Ovary (tissue), 7 donors: ENCODE measurements at regions not wholly inside any gene's neighbourhood (a gene's known extent, or its start where the extent isn't known, plus 50 kb on each side); places are given as distances from the start of the nearest gene placed in this dataset.

Experiments
- DNase-seq, 5 donors: peaks; one replicate each; pipeline ENCODE4 v3.0.0-alpha.2; 2019 to 2020
- H3K27ac ChIP-seq, 2 donors: fragments of 200-600 bp; one replicate each; pipeline versions ENCODE4 v1.5.1 to v1.8.0; 2019 to 2022
- H3K27me3 ChIP-seq: fragments of 200-600 bp; one replicate; pipeline ENCODE4 v1.8.0; 2022
- H3K36me3 ChIP-seq: fragments of 200-600 bp; sonication (generic); one replicate; pipeline ENCODE4 v1.5.1; 2019
- H3K4me1 ChIP-seq: one replicate; pipeline ENCODE4 v1.8.1; 2013; ENCODE audit warnings: mild to moderate bottlenecking, moderate library complexity; ENCODE audit not compliant: insufficient read depth
- H3K4me3 ChIP-seq: fragments of 200-600 bp; sonication (generic); one replicate; pipeline ENCODE4 v1.5.1; 2017
- H3K9me3 ChIP-seq, 2 donors: fragments of 200-600 bp in 1 of 2; sonication (generic) in 1 of 2; one replicate each; pipeline versions ENCODE4 v1.5.1 to v1.8.1; 2013 to 2019; ENCODE audit warnings: mild to moderate bottlenecking in 1 of 2, moderate library complexity in 1 of 2
- EP300 ChIP-seq: sonication (generic); formaldehyde crosslinking; IDR thresholded peaks from one replicate; pipeline ENCODE4 v1.6.1; 2017; ENCODE audit warnings: antibody characterized with exemption
- POLR2A ChIP-seq: fragments of 450-650 bp; IDR thresholded peaks from one replicate; pipeline ENCODE4 v1.6.1; 2017; ENCODE audit warnings: antibody characterized with exemption, mild to moderate bottlenecking, moderate library complexity
- WGBS, 3 donors: extraction: QIAGEN DNeasy Blood & Tissue Kit in 1 of 3; methylation state at CpG; one replicate each; pipeline versions ENCODE4 v1.1.5 to v1.1.7; 2013 to 2017; 5-methylcytosine and 5-hydroxymethylcytosine counted together
- intact Hi-C, 4 donors: fragments of 100-400 bp; cut with DNase I; formaldehyde crosslinking; loops; one replicate each; pipeline versions ENCODE4 v1.11.0 to v1.15.1; 2022 to 2023
- TF ChIP-seq, protein P1 (sequence below), 3 donors: fragments of 450-650 bp in 2 of 3; fragments of 200-600 bp in 1 of 3; IDR thresholded peaks; one replicate each; pipeline versions ENCODE4 v1.5.1 to v1.8.0; 2016 to 2022; ENCODE audit warnings: antibody characterized with exemption in 3 of 3, mild to moderate bottlenecking in 1 of 3
- donor health status: DM: no; HTN: no; CAD: no; lungs with moderate emphysema.
- donor health status: DM: no; HTN: no; CAD: no.
- donor health status: Bipolar disorder and iron deficiency.
- donor health status: DM: no; HTN: no; CAD: no.
- donor health status: DM: yes; HTN: yes; CAD: no.

DNA sequence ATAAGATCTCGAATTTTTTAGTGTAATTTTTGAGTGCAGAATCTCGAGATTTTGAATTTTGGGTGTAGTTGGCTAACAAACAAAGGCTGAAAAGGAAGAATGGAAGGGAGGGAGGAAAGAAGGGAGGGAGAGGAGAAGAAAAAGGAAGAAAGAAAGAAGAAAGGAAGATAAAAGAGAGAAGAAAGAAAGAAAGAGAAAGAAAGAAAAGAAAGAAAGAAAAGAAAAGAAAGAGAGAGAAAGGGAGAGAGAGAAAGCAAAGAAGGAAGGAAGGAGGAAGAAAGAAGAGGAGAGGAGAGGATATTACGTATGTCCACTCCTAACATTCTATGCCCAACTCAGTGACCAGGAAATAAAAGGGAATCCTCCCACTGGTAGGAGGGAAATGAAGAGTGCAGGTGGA, 169.6 kb downstream of the TBXT start:
- Histone ChIP-seq H3K27me3 (no peaks in the 10 kb centered on the region), H3K27ac (no peak overlapping the region), H3K4me1 (no peaks in the 10 kb centered on the region), H3K4me3 (no peak overlapping the region), H3K36me3 (no peaks in the 10 kb centered on the region), H3K9me3 (no peaks in the 10 kb centered on the region)
- TF ChIP-seq EP300 (no peak), POLR2A (no peak)
- TF ChIP-seq, protein P1, sequence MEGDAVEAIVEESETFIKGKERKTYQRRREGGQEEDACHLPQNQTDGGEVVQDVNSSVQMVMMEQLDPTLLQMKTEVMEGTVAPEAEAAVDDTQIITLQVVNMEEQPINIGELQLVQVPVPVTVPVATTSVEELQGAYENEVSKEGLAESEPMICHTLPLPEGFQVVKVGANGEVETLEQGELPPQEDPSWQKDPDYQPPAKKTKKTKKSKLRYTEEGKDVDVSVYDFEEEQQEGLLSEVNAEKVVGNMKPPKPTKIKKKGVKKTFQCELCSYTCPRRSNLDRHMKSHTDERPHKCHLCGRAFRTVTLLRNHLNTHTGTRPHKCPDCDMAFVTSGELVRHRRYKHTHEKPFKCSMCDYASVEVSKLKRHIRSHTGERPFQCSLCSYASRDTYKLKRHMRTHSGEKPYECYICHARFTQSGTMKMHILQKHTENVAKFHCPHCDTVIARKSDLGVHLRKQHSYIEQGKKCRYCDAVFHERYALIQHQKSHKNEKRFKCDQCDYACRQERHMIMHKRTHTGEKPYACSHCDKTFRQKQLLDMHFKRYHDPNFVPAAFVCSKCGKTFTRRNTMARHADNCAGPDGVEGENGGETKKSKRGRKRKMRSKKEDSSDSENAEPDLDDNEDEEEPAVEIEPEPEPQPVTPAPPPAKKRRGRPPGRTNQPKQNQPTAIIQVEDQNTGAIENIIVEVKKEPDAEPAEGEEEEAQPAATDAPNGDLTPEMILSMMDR (IDR thresholded peaks at IDR 0.05) = no peak
- DNase-seq = no peak
- intact Hi-C loops = no loop called here
- 83 to 86% (median 85%) methylated on average over 3 of the region's 3 CpGs for WGBS, 3 donors

DNA sequence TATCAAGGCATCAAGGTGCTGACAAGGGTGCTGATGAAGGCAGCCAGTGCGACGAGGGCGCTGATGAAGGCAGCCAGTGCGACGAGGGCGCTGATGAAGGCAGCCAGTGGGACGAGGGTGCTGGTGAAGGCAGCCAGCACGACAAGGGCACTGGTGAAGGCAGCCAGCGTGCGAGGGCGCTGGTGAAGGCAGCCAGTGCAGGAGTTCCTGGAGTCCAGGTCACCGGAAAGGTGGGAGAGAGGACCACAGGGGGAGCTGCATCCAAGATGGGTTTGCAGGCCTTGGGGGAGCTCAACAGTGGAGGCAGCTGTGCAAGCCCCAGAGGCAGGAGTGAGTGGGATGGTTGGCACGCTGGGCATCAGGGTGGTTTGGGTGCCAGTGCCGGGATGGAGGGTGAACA, 176.3 kb downstream of the TBXT start:
- Histone ChIP-seq H3K4me1 (peaks cover 5% of the 10 kb centered on the region), H3K36me3 (no peaks in the 10 kb centered on the region), H3K27me3 (no peaks in the 10 kb centered on the region), H3K4me3 (no peak overlapping the region), H3K9me3 (no peaks in the 10 kb centered on the region), H3K27ac (no peak overlapping the region)
- TF ChIP-seq POLR2A = no peak
- WGBS, 3 donors = 86 to 89% (median 88%) methylated on average over 14 of the region's 14 CpGs
- DNase-seq = no peak
- intact Hi-C loops = no loop called here

DNA sequence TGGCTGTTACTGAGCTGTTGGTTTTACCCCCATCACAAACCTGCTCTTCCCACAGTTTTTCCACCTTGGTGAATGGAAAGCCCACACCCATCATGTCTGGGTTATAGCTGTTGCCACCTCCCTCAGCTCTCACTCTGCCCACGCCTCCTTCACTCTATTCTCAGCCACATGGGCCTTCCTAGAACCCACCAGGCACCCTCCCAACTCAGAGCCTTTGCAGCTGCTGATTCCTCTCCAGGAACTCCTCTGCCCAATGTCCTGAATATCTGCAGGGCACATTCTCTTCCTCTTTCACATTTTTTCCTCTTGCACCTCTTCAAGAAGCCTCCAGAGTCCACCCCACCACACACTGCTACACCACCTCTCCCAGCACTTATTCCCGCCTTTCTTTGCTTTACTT, 177.4 kb downstream of the TBXT start:
- H3K4me3 ChIP-seq = no peak overlapping the region
- 88 to 93% (median 90%) methylated on average over 2 of the region's 2 CpGs for WGBS, 3 donors
- peaks cover 5% of the 10 kb centered on the region for H3K4me1 ChIP-seq
- no peaks in the 10 kb centered on the region for H3K36me3 ChIP-seq
- DNase-seq = no peak
- H3K9me3 ChIP-seq = no peaks in the 10 kb centered on the region
- intact Hi-C loops = no loop called here
- no peak for TF ChIP-seq EP300
- no peak for TF ChIP-seq POLR2A
- TF ChIP-seq, protein P1 (IDR thresholded peaks at IDR 0.05) = no peak
- H3K27ac ChIP-seq = no peak overlapping the region
- H3K27me3 ChIP-seq = no peaks in the 10 kb centered on the region

GRCh38 chr6:165988757-165989456, 178.7 kb downstream of the TBXT start:
- WGBS, 3 donors = 5 to 6% (median 6%) methylated on average over 42 to 43 of the region's 43 CpGs
- no peaks in the 10 kb centered on the region for H3K27me3 ChIP-seq

More at GRCh38 chr6:165988757-165989456, 178.7 kb downstream of the TBXT start:
- H3K36me3 ChIP-seq = no peaks in the 10 kb centered on the region
- peaks cover 5% of the 10 kb centered on the region for H3K4me1 ChIP-seq
- intact Hi-C loops = loop anchor here in 3 of 4 donors (2.0 to 10.0 kb wide), 4 partner anchors 16 to 106 kb away; no protein-coding TSS in a partner anchor
- DNase-seq = peak in 4 of 5 donors; percentile 24 to 62 (median 56)
- no peaks in the 10 kb centered on the region for H3K9me3 ChIP-seq
- peak overlapping the region; percentile 67 for H3K4me3 ChIP-seq
- TF ChIP-seq POLR2A (no peak), EP300 (no peak)
- TF ChIP-seq, protein P1 (IDR thresholded peaks at IDR 0.05) = no peak
- H3K27ac ChIP-seq = peak overlapping the region; percentile 22 to 70
